Nephron progenitor cell (in vitro differentiated cells): ENCODE measurements at regions not wholly inside any gene's neighbourhood (a gene's known extent, or its start where the extent isn't known, plus 50 kb on each side); places are given as distances from the start of the nearest gene placed in this dataset.

Source experiments
- DNase-seq: peaks from one replicate; pipeline ENCODE4 v3.0.0; 2021
- H3K27ac Mint-ChIP-seq: 2 replicates; pipeline ENCODE4 v1.8.0; 2021; ENCODE audit warnings: mild to moderate bottlenecking, moderate library complexity, mixed read lengths
- H3K27me3 Mint-ChIP-seq: 2 replicates; pipeline ENCODE4 v1.8.0; 2021; ENCODE audit warnings: mild to moderate bottlenecking, low read depth, mixed read lengths; ENCODE audit not compliant: poor library complexity
- H3K36me3 Mint-ChIP-seq: 2 replicates; pipeline ENCODE4 v1.8.0; 2021; ENCODE audit warnings: low read depth, mixed read lengths
- H3K4me1 Mint-ChIP-seq: 2 replicates; pipeline ENCODE4 v1.8.0; 2021; ENCODE audit warnings: mixed read lengths
- H3K4me3 Mint-ChIP-seq: 2 replicates; pipeline ENCODE4 v1.8.0; 2021; ENCODE audit warnings: mild to moderate bottlenecking, moderate library complexity, mixed read lengths
- H3K9me3 Mint-ChIP-seq: 2 replicates; pipeline ENCODE4 v1.8.0; 2021; ENCODE audit warnings: mild to moderate bottlenecking, moderate library complexity, mixed read lengths
- TF ChIP-seq, protein P1 (sequence below): fragments of 200-600 bp; sonication (generic); IDR thresholded peaks from 2 replicates; pipeline ENCODE4 v1.5.0; 2021; ENCODE audit warnings: antibody characterized with exemption

DNA sequence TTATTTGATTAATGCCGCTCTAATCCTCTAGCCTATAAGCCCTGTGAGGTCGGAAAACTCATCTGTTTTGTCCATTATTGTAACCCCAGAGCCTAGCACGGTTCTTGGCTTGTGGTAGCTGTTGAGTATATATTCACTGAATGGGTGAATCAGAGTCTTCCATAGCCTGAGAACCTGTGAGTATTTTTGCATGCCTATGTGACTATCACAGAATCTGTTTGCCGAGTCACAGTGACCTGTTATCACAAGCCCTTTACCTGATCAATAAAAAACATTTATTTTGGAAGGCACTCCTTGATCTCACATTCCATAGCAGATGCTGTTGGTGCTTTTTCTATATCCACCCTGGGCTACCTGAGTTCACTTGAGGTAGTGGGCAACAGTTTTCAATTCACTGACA is 125.0 kb upstream of the STC2 start:
- TF ChIP-seq, protein P1, sequence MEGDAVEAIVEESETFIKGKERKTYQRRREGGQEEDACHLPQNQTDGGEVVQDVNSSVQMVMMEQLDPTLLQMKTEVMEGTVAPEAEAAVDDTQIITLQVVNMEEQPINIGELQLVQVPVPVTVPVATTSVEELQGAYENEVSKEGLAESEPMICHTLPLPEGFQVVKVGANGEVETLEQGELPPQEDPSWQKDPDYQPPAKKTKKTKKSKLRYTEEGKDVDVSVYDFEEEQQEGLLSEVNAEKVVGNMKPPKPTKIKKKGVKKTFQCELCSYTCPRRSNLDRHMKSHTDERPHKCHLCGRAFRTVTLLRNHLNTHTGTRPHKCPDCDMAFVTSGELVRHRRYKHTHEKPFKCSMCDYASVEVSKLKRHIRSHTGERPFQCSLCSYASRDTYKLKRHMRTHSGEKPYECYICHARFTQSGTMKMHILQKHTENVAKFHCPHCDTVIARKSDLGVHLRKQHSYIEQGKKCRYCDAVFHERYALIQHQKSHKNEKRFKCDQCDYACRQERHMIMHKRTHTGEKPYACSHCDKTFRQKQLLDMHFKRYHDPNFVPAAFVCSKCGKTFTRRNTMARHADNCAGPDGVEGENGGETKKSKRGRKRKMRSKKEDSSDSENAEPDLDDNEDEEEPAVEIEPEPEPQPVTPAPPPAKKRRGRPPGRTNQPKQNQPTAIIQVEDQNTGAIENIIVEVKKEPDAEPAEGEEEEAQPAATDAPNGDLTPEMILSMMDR = no peak
- Mint-ChIP-seq H3K4me1 (no peaks in the 10 kb centered on the region), H3K27me3 (peaks cover 15% of the 10 kb centered on the region), H3K36me3 (no peaks in the 10 kb centered on the region), H3K4me3 (no peak overlapping the region), H3K27ac (no peak overlapping the region), H3K9me3 (no peaks in the 10 kb centered on the region)
- no peak for DNase-seq

DNA sequence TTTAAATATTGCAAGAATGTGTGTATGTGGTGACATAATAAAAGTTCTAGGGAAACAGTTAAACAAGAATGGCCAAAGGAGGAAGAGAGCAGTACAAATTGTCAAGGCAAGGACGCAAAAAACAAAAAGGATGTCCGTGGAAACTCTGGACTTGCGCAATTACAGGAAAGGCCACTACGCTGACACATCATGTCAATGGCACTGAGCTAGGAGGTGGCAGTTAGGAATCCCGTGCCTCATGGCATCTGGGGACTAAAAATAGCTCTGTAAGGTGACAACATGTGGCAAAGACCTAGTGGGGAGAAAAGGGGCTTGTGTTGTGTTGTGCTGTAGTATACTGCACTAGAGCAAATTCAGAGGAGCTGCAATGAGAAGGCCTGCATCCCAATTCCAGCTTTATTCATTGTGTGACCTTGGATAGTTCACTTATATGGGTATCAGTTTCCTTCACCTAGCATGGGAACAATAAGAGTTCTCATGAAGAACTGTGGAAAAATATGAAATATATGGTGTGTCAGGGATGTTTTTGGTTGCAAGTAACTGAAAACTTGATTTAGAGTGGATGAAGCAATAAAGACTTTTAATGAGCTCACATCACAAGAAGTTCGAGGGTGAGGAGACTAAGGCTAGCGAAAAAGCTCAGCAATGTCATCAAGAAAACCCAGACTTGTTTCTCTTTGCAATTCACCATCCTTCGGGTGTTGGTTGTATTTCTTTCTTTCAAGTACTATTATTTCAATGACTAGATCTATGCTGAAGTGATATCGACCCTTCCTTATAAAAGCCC is 124.1 kb upstream of the STC2 start:
- Mint-ChIP-seq H3K27me3 (peaks cover 15% of the 10 kb centered on the region), H3K36me3 (no peaks in the 10 kb centered on the region), H3K4me1 (no peaks in the 10 kb centered on the region), H3K4me3 (no peak overlapping the region), H3K9me3 (no peaks in the 10 kb centered on the region), H3K27ac (no peak overlapping the region)
- TF ChIP-seq, protein P1 = no peak
- DNase-seq = no peak

DNA sequence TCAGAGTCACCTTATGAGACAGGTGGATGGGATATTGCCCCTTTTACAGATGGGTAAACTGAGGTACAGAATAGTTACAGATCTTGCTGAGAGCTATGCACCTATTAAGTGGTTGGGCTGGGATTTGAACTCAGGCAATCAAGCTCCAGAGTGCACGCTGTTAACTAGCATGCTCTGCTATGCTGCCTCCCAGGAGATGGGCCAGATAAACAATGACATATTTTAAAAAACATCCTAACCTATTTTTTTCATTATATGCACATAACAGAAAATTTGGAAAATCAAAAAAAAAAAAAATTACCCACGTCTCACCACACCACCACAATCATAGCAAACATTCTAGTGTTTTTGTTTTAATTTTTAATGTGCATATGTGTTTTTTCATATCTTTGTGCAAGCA is 123.4 kb upstream of the STC2 start:
- Mint-ChIP-seq H3K4me1 (no peaks in the 10 kb centered on the region), H3K27me3 (peaks cover 12% of the 10 kb centered on the region), H3K36me3 (no peaks in the 10 kb centered on the region), H3K4me3 (no peak overlapping the region), H3K27ac (no peak overlapping the region), H3K9me3 (no peaks in the 10 kb centered on the region)
- TF ChIP-seq, protein P1 = no peak
- DNase-seq = no peak

DNA sequence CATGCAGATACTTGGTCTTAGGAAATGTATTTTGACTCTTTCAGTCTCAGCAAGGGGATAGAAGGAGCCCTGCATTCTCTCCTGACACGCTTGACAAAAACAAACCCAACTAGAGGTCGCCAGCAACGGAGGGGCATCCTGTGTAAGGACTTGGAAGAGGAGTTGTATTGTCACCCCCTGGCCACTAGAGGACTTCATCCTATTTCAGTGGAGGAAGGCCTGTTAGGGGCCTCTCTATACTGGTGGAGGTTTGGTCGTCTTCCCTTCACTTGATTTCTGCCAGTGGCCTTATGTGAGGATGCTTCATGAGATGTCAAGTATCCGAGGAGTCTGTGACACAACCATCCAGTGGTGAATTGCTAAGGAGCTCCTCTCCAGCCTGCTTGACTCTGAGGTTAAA is 122.8 kb upstream of the STC2 start:
- no peak overlapping the region for H3K27ac Mint-ChIP-seq
- no peaks in the 10 kb centered on the region for H3K4me1 Mint-ChIP-seq
- peaks cover 12% of the 10 kb centered on the region for H3K27me3 Mint-ChIP-seq
- TF ChIP-seq, protein P1 = peak; percentile 42
- DNase-seq = peak; percentile 5
- H3K36me3 Mint-ChIP-seq = no peaks in the 10 kb centered on the region
- H3K9me3 Mint-ChIP-seq = no peaks in the 10 kb centered on the region
- H3K4me3 Mint-ChIP-seq = no peak overlapping the region

DNA sequence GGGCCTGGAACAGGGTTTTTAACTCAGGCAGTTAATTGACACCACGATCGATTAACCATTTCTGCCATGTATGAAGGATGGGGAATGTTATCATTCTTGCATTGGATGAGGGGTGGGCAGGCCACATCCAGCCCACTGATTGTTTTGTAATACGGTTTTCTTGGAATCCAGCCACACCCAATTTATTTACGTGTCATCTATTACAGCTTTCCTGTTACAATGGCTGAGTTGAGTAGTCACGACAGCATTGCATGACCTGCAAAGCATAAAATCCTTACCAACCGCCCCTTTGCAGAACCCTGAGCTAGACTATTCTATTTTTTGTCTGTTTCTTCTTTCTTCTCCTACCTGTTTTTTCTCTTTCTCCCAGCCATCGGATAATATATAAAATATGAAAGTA is 122.0 kb upstream of the STC2 start:
- H3K27me3 Mint-ChIP-seq = peaks cover 12% of the 10 kb centered on the region
- no peak for DNase-seq
- no peak overlapping the region for H3K27ac Mint-ChIP-seq
- TF ChIP-seq, protein P1 = no peak
- no peak overlapping the region for H3K4me3 Mint-ChIP-seq
- H3K36me3 Mint-ChIP-seq = no peaks in the 10 kb centered on the region
- no peaks in the 10 kb centered on the region for H3K9me3 Mint-ChIP-seq
- no peaks in the 10 kb centered on the region for H3K4me1 Mint-ChIP-seq

DNA sequence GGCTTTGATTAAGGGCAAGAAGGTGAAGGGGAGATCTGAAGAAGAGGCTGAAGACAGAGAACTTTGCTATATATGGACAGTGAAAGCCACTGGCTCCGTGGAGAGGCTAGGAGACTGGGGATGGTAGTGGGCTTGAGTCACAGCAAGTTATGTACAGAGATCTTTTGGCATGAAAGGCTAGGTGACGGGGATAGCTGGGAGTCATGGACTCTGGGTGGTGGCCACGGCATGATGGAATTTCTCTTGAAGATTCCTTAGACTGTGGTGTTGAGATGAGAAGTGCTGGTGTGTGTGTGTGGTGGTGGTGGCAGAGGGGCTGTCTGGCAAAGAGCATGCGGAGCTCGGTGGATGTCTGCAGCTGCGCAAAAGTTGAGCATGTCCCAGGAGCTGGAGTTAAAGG is 120.6 kb upstream of the STC2 start:
- DNase-seq = no peak
- H3K27me3 Mint-ChIP-seq = peaks cover 12% of the 10 kb centered on the region
- H3K27ac Mint-ChIP-seq = no peak overlapping the region
- no peaks in the 10 kb centered on the region for H3K4me1 Mint-ChIP-seq
- H3K9me3 Mint-ChIP-seq = no peaks in the 10 kb centered on the region
- TF ChIP-seq, protein P1 = no peak
- no peak overlapping the region for H3K4me3 Mint-ChIP-seq
- no peaks in the 10 kb centered on the region for H3K36me3 Mint-ChIP-seq
